NCI-H345 treated with DMSO at 0.1 percent for 48 hours (cell line): ENCODE measurements at regions not wholly inside any gene's neighbourhood (a gene's known extent, or its start where the extent isn't known, plus 50 kb on each side); places are given as distances from the start of the nearest gene placed in this dataset.

ENCODE experiments used
- DNase-seq: peaks from one replicate; lab custom pipeline; 2025; ENCODE audit not compliant: unreplicated experiment; lab: John Stamatoyannopoulos, UW

- no peak for DNase-seq
Observed at GRCh38 chr16:7017006-7017662, 315.5 kb upstream of the RBFOX1 start.

- DNase-seq = no peak
Observed at GRCh38 chr16:7014756-7015155, 317.9 kb upstream of the RBFOX1 start.

GRCh38 chr16:7013990-7014389, 318.7 kb upstream of the RBFOX1 start:
- no peak for DNase-seq

- DNase-seq = no peak
Observed at GRCh38 chr16:7004266-7004665, 328.4 kb upstream of the RBFOX1 start.

- DNase-seq = no peak
Observed at GRCh38 chr16:6993544-6993943, 339.1 kb upstream of the RBFOX1 start.

- DNase-seq = no peak
Observed at GRCh38 chr16:6988846-6989245, 343.8 kb upstream of the RBFOX1 start.

GRCh38 chr16:6977916-6978315, 354.7 kb upstream of the RBFOX1 start:
- no peak for DNase-seq

- DNase-seq = no peak
Observed at GRCh38 chr16:6977291-6977690, 355.4 kb upstream of the RBFOX1 start.

- no peak for DNase-seq
Observed at GRCh38 chr16:6976716-6977115, 355.9 kb upstream of the RBFOX1 start.

- DNase-seq = no peak
Observed at GRCh38 chr16:6970171-6970857, 362.3 kb upstream of the RBFOX1 start.

- no peak for DNase-seq
Observed at GRCh38 chr16:6969594-6969993, 363.1 kb upstream of the RBFOX1 start.

- no peak for DNase-seq
Observed at GRCh38 chr16:6967796-6968320, 364.8 kb upstream of the RBFOX1 start.

- DNase-seq = no peak
Observed at GRCh38 chr16:6966925-6967324, 365.7 kb upstream of the RBFOX1 start.

- no peak for DNase-seq
Observed at GRCh38 chr16:6964679-6965078, 368.0 kb upstream of the RBFOX1 start.

- no peak for DNase-seq
Observed at GRCh38 chr16:6961704-6962103, 370.9 kb upstream of the RBFOX1 start.

- DNase-seq = no peak
Observed at GRCh38 chr16:6958184-6958583, 374.5 kb upstream of the RBFOX1 start.

GRCh38 chr16:6957681-6958080, 375.0 kb upstream of the RBFOX1 start:
- DNase-seq = no peak

- no peak for DNase-seq
Observed at GRCh38 chr16:6956511-6956910, 376.1 kb upstream of the RBFOX1 start.

- DNase-seq = no peak
Observed at GRCh38 chr16:6955303-6955702, 377.3 kb upstream of the RBFOX1 start.

GRCh38 chr16:6949240-6949639, 383.4 kb upstream of the RBFOX1 start:
- no peak for DNase-seq

- no peak for DNase-seq
Observed at GRCh38 chr16:6947291-6947690, 385.4 kb upstream of the RBFOX1 start.

- no peak for DNase-seq
Observed at GRCh38 chr16:6946802-6947201, 385.8 kb upstream of the RBFOX1 start.

GRCh38 chr16:6946106-6946505, 386.5 kb upstream of the RBFOX1 start:
- DNase-seq = no peak
